T-cell (primary cell): ENCODE measurements at regions not wholly inside any gene's neighbourhood (a gene's known extent, or its start where the extent isn't known, plus 50 kb on each side); places are given as distances from the start of the nearest gene placed in this dataset.

ENCODE experiments used
- ATAC-seq, 4 experiments: fragments of 200-7000 bp in 3 of 4; fragments of 150-1000 bp in 1 of 4; cut with Tn5 transposase; replicated peaks in 1 of 4; 1 replicate in 3 of 4; 2 replicates in 1 of 4; pipeline ENCODE4 v1.10.0; 2021; ENCODE audit warnings: moderate library complexity in 3 of 4, mild to moderate bottlenecking in 2 of 4, moderate number of reproducible peaks in 1 of 4
- CTCF ChIA-PET, 2 donors: fragments of 300-600 bp; sonication (Branson Sonifier 250); formaldehyde crosslinking; loops; one replicate each; lab custom pipeline; 2022; ENCODE audit warnings: antibody characterized with exemption in 2 of 2; lab: Charles Lee
- POLR2A ChIA-PET, 2 donors: fragments of 300-600 bp; sonication (Branson Sonifier 250); formaldehyde crosslinking; loops; one replicate each; lab custom pipeline; 2022; ENCODE audit warnings: antibody characterized with exemption in 2 of 2; lab: Charles Lee
- DNase-seq, 35 experiments: peaks; one replicate each; pipeline versions ENCODE4 v3.0.0 to v3.0.0-alpha.2; 2013 to 2023
- H3K27ac ChIP-seq: one replicate; pipeline ENCODE4 v1.5.1; 2013; ENCODE audit warnings: low read length
- H3K27me3 ChIP-seq, 2 experiments: replicated peaks in 1 of 2; 1 replicate in 1 of 2; 2 replicates in 1 of 2; pipeline versions ENCODE4 v1.6.1 to v1.7.0; 2013; ENCODE audit warnings: low read length in 1 of 2, mixed read lengths in 1 of 2; ENCODE audit not compliant: control insufficient read depth in 2 of 2, insufficient read depth in 2 of 2; ENCODE audit errors: extremely low read depth in 1 of 2
- H3K36me3 ChIP-seq, 2 donors: 1 replicate in 1 of 2; 2 replicates in 1 of 2; pipeline versions ENCODE4 v1.6.1 to v1.7.0; 2013; ENCODE audit warnings: low read length in 1 of 2; ENCODE audit not compliant: control insufficient read depth in 2 of 2, insufficient read depth in 1 of 2; ENCODE audit errors: extremely low read depth in 1 of 2
- H3K4me1 ChIP-seq, 2 experiments: 1 replicate in 1 of 2; 2 replicates in 1 of 2; pipeline versions ENCODE4 v1.6.1 to v1.7.0; 2013; ENCODE audit warnings: low read length in 2 of 2, mixed read lengths in 1 of 2; ENCODE audit not compliant: insufficient read depth in 2 of 2, control insufficient read depth in 1 of 2; ENCODE audit errors: extremely low read depth in 1 of 2
- H3K4me3 ChIP-seq, 2 donors: 1 replicate in 1 of 2; 2 replicates in 1 of 2; pipeline versions ENCODE4 v1.5.1 to v1.7.0; 2013; ENCODE audit warnings: mild to moderate bottlenecking in 2 of 2, low read length in 1 of 2, moderate library complexity in 1 of 2; ENCODE audit not compliant: control insufficient read depth in 1 of 2; ENCODE audit errors: extremely low read depth in 1 of 2
- H3K9me3 ChIP-seq: 2 replicates; pipeline ENCODE4 v1.7.0; 2013
- H3K27ac Mint-ChIP-seq, 2 donors: one replicate each; pipeline ENCODE4 v1.8.0; 2020 to 2021; ENCODE audit warnings: mild to moderate bottlenecking in 2 of 2, mixed read lengths in 2 of 2
- H3K27me3 Mint-ChIP-seq, 2 donors: one replicate each; pipeline ENCODE4 v1.8.0; 2021 to 2022; ENCODE audit warnings: mixed read lengths in 2 of 2
- H3K36me3 Mint-ChIP-seq: one replicate; pipeline ENCODE4 v1.8.0; 2021; ENCODE audit warnings: mixed read lengths
- H3K4me1 Mint-ChIP-seq, 3 donors: one replicate each; pipeline ENCODE4 v1.8.0; 2020 to 2022; ENCODE audit warnings: mixed read lengths in 3 of 3, mild to moderate bottlenecking in 1 of 3
- H3K4me3 Mint-ChIP-seq, 3 donors: one replicate each; pipeline ENCODE4 v1.8.0; 2020 to 2022; ENCODE audit warnings: mild to moderate bottlenecking in 3 of 3, mixed read lengths in 3 of 3, moderate library complexity in 3 of 3
- H3K9me3 Mint-ChIP-seq, 3 donors: one replicate each; pipeline ENCODE4 v1.8.0; 2020 to 2022; ENCODE audit warnings: mixed read lengths in 3 of 3
- WGBS: methylation state at CpG from one replicate; pipeline ENCODE4 v1.1.5; 2013; ENCODE audit warnings: missing lambda C conversion rate; ENCODE audit not compliant: insufficient coverage; 5-methylcytosine and 5-hydroxymethylcytosine counted together

GRCh38 chr1:34332996-34333395 is 156.3 kb downstream of the C1orf94 start:
- Histone ChIP-seq H3K27me3 (peaks cover 2 to 24% of the 10 kb centered on the region in 2 experiments), H3K4me3 (no peak overlapping the region), H3K36me3 (no peaks in the 10 kb centered on the region), H3K4me1 (no peaks in the 10 kb centered on the region), H3K9me3 (no peaks in the 10 kb centered on the region), H3K27ac (no peak overlapping the region)
- WGBS = 48% methylated on average over 3 of the region's 4 CpGs
- ATAC-seq (no peak), DNase-seq (no peak)
- Mint-ChIP-seq H3K27ac (no peak overlapping the region), H3K36me3 (no peaks in the 10 kb centered on the region), H3K4me3 (no peak overlapping the region), H3K4me1 (no peaks in the 10 kb centered on the region), H3K27me3 (peaks cover 8 to 16% of the 10 kb centered on the region in 2 donors), H3K9me3 (no peaks in the 10 kb centered on the region)
- ChIA-PET POLR2A (no interaction called here), CTCF (no interaction called here)

GRCh38 chr1:34338871-34339270 is 162.2 kb downstream of the C1orf94 start:
- no peaks in the 10 kb centered on the region for H3K36me3 Mint-ChIP-seq
- H3K4me1 Mint-ChIP-seq = no peaks in the 10 kb centered on the region
- WGBS = no CpG with 5 or more reads among the region's 1 CpG

GRCh38 chr1:34341896-34342295 is 165.2 kb downstream of the C1orf94 start:
- Histone ChIP-seq H3K27ac (no peak overlapping the region), H3K4me3 (no peak overlapping the region), H3K4me1 (no peaks in the 10 kb centered on the region), H3K9me3 (no peaks in the 10 kb centered on the region), H3K27me3 (peaks cover 0 to 8% of the 10 kb centered on the region in 2 experiments), H3K36me3 (no peaks in the 10 kb centered on the region)
- POLR2A ChIA-PET = no interaction called here
- no peak for ATAC-seq
- no peak overlapping the region for H3K27ac Mint-ChIP-seq
- H3K27me3 Mint-ChIP-seq = peaks cover 13 to 24% of the 10 kb centered on the region in 2 donors
- H3K9me3 Mint-ChIP-seq = no peaks in the 10 kb centered on the region
- no peak overlapping the region for H3K4me3 Mint-ChIP-seq
- DNase-seq = no peak
- no CpG with 5 or more reads among the region's 2 CpGs for WGBS
- no peaks in the 10 kb centered on the region for H3K36me3 Mint-ChIP-seq
- H3K4me1 Mint-ChIP-seq = no peaks in the 10 kb centered on the region
- CTCF ChIA-PET = no interaction called here

More at GRCh38 chr1:34338871-34339270, 162.2 kb downstream of the C1orf94 start:
- POLR2A ChIA-PET = no interaction called here
- no peak overlapping the region for H3K4me3 Mint-ChIP-seq
- no peak overlapping the region for H3K27ac Mint-ChIP-seq
- H3K4me3 ChIP-seq = no peak overlapping the region
- H3K36me3 ChIP-seq = no peaks in the 10 kb centered on the region
- H3K27me3 ChIP-seq = peaks cover 0 to 20% of the 10 kb centered on the region in 2 experiments
- no peaks in the 10 kb centered on the region for H3K4me1 ChIP-seq
- no peaks in the 10 kb centered on the region for H3K9me3 ChIP-seq
- CTCF ChIA-PET = no interaction called here
- H3K9me3 Mint-ChIP-seq = no peaks in the 10 kb centered on the region
- H3K27me3 Mint-ChIP-seq = peaks cover 13 to 22% of the 10 kb centered on the region in 2 donors
- no peak for ATAC-seq
- no peak overlapping the region for H3K27ac ChIP-seq
- DNase-seq = no peak

GRCh38 chr1:34342334-34342733 is 165.6 kb downstream of the C1orf94 start:
- Mint-ChIP-seq H3K9me3 (no peaks in the 10 kb centered on the region), H3K27me3 (peaks cover 10 to 22% of the 10 kb centered on the region in 2 donors), H3K4me3 (no peak overlapping the region), H3K4me1 (no peaks in the 10 kb centered on the region), H3K27ac (no peak overlapping the region), H3K36me3 (no peaks in the 10 kb centered on the region)
- Histone ChIP-seq H3K4me3 (no peak overlapping the region), H3K27me3 (peaks cover 0 to 5% of the 10 kb centered on the region in 2 experiments), H3K27ac (no peak overlapping the region), H3K9me3 (no peaks in the 10 kb centered on the region), H3K36me3 (no peaks in the 10 kb centered on the region), H3K4me1 (no peaks in the 10 kb centered on the region)
- POLR2A ChIA-PET = no interaction called here
- WGBS = 83% methylated on average over 1 of the region's 1 CpG
- ATAC-seq (no peak), DNase-seq (no peak)
- CTCF ChIA-PET = no interaction called here

DNA sequence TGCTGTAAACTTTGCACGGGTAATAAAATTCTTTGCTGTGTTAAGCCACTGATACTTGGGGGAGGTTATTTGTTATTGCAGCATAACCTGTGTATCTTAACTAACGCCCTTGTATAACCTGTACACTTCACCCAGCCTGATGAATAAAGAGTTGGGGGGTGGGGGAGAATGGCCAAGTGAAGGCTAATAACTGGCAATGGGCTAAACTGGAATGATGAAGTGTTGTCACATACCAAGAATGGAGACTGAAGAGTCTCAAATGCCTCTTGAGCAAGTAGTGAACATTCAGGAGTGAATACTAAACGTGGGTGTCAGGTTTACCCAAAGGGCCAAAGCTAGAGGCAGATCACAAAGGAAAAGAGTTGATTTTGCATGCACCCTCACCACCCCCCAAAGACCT is 169.4 kb downstream of the C1orf94 start:
- ATAC-seq (no peak), DNase-seq (no peak)
- no peak overlapping the region for H3K4me3 ChIP-seq
- no peaks in the 10 kb centered on the region for H3K4me1 Mint-ChIP-seq
- POLR2A ChIA-PET = no interaction called here
- H3K4me1 ChIP-seq = no peaks in the 10 kb centered on the region
- peaks cover 0 to 4% (median 0%) of the 10 kb centered on the region in 3 donors for H3K9me3 Mint-ChIP-seq
- no peaks in the 10 kb centered on the region for H3K36me3 ChIP-seq
- H3K27ac Mint-ChIP-seq = no peak overlapping the region
- WGBS = no CpG with 5 or more reads among the region's 3 CpGs
- H3K9me3 ChIP-seq = no peaks in the 10 kb centered on the region
- no peaks in the 10 kb centered on the region for H3K36me3 Mint-ChIP-seq
- no peak overlapping the region for H3K27ac ChIP-seq
- no peak overlapping the region for H3K4me3 Mint-ChIP-seq
- H3K27me3 Mint-ChIP-seq = peaks cover 6 to 9% of the 10 kb centered on the region in 2 donors
- peaks cover 0 to 5% of the 10 kb centered on the region in 2 experiments for H3K27me3 ChIP-seq
- CTCF ChIA-PET = no interaction called here

DNA sequence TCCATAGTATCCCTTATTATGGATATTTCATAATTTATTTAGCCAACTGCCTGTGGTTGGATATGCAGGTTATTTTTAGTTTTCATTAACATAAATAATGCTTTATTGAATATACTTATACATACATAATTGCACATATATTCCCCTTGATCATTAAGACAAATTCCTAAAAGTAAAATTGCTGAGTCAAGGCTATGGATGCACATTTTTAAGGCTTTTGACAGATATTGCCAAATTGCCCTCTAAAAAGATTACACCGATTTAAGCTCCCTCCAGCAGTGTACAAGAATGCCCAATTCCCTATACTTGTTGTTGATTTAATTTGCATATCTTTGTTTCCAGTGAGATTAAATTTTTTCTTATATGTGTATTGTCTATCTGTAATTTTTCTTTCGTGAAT is 176.7 kb downstream of the C1orf94 start:
- Mint-ChIP-seq H3K4me3 (no peak overlapping the region), H3K4me1 (no peaks in the 10 kb centered on the region), H3K9me3 (peaks cover 0 to 4% (median 0%) of the 10 kb centered on the region in 3 donors), H3K27me3 (peaks cover 17 to 42% of the 10 kb centered on the region in 2 donors), H3K27ac (no peak overlapping the region), H3K36me3 (no peaks in the 10 kb centered on the region)
- no peak overlapping the region for H3K4me3 ChIP-seq
- no CpG with 5 or more reads among the region's 2 CpGs for WGBS
- no peaks in the 10 kb centered on the region for H3K4me1 ChIP-seq
- POLR2A ChIA-PET = no interaction called here
- DNase-seq (no peak), ATAC-seq (no peak)
- peaks cover 0 to 13% of the 10 kb centered on the region in 2 experiments for H3K27me3 ChIP-seq
- no peak overlapping the region for H3K27ac ChIP-seq
- no peaks in the 10 kb centered on the region for H3K36me3 ChIP-seq
- CTCF ChIA-PET = no interaction called here
- H3K9me3 ChIP-seq = no peaks in the 10 kb centered on the region

DNA sequence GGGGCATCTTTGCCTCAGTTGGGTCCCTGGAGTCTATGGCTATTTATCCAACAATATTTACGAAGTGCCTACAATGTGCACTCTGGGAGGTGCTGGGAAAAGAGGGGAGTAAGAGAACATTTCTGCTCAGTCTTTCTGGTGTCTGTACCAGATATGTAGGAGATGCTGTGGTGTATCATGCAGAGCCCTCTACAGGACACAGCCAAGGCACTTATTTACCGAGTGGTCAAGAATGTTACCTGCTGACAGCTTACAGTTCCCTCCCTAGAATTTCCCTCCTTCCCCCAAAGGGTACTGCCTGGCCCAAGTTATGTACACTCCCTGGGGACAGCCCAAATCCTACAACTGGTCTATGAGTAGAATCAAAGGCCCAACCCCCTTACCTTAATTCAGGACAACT is 177.7 kb downstream of the C1orf94 start:
- DNase-seq (no peak), ATAC-seq (no peak)
- Mint-ChIP-seq H3K4me1 (no peaks in the 10 kb centered on the region), H3K27ac (no peak overlapping the region), H3K4me3 (no peak overlapping the region), H3K27me3 (peaks cover 18 to 43% of the 10 kb centered on the region in 2 donors), H3K9me3 (peaks cover 0 to 4% (median 0%) of the 10 kb centered on the region in 3 donors), H3K36me3 (no peaks in the 10 kb centered on the region)
- Histone ChIP-seq H3K4me3 (no peak overlapping the region), H3K27ac (no peak overlapping the region), H3K27me3 (peaks cover 0 to 8% of the 10 kb centered on the region in 2 experiments), H3K9me3 (no peaks in the 10 kb centered on the region), H3K4me1 (no peaks in the 10 kb centered on the region), H3K36me3 (no peaks in the 10 kb centered on the region)
- ChIA-PET POLR2A (no interaction called here), CTCF (no interaction called here)
- WGBS = no CpG with 5 or more reads among the region's 2 CpGs
